HG02973 (cell line): ENCODE measurements at regions not wholly inside any gene's neighbourhood (a gene's known extent, or its start where the extent isn't known, plus 50 kb on each side); places are given as distances from the start of the nearest gene placed in this dataset.
"Not testable (repeated sequence)": the region's sequence is repeated elsewhere in the genome, so short reads cannot be mapped to it uniquely, and the experiment has no call there.

ENCODE experiments used
- ATAC-seq: cut with Tn5 transposase; IDR thresholded peaks from one replicate; pipeline ENCODE4 v1.9.1; 2021; ENCODE audit warnings: moderate library complexity; ENCODE audit not compliant: unreplicated experiment

DNA sequence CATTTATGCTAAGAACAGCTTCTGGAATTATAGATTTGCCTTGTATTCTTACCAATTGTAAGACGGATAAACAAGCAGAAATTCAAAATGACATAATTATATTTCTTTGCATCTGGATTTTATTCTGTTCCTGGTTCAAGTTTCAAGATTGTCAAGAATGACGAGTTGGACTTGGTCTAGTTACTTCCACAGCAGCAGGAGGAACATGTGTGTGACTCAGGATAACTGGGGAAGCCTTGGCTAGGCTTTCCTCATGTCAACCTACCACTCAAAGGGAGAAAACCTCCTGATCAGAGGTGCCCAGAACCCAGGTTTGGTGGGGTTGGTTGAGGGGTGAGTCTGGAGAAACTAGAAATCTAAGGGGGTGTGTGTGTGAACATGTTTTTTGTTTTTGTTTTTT, 259.7 kb downstream of the SOX2 start:
- ATAC-seq: no peak

- no peak for ATAC-seq
Observed at GRCh38 chr3:181974198-181974597, 262.5 kb downstream of the SOX2 start.

GRCh38 chr3:181976526-181976925, 264.8 kb downstream of the SOX2 start:
- no peak for ATAC-seq

DNA sequence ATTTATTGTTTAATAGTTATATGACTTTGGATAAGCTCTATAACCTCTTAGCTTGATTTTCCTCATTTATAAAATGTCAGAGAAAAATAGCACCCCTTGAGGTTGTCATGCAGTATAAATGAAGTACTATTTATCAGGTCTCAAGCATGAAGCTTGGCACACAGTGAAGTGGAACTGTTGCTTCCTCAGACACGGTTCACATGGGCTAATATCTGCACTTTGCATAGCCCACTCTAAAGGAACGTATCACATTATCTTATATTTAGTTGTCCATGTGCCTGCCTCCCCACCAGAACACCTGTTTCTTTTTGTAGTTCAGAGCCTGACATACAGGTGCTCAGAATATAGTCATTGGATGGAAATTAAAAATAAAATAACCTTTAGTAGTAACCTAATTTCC, 273.7 kb downstream of the SOX2 start:
- no peak for ATAC-seq

DNA sequence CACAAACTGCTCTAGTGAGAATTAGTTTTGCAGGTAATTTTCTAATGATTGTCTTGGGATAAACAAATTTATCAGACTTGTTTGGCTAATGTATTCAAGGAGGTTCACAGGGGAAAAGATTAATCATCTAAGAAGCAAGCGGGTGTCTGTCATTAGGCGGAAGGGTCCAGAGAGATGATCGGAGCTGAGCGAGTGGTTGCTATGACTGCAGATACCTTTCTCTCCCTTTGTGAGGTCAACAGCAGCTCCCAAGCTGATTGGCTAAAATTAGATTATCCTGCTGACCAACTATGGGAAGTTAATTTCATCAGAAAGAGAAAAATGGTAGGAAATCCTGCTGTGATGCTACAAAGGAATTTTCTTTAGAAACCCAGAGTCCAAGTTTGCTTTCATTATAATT, 276.0 kb downstream of the SOX2 start:
- ATAC-seq: no peak

GRCh38 chr3:181998828-181999227, 287.1 kb downstream of the SOX2 start:
- no peak for ATAC-seq

DNA sequence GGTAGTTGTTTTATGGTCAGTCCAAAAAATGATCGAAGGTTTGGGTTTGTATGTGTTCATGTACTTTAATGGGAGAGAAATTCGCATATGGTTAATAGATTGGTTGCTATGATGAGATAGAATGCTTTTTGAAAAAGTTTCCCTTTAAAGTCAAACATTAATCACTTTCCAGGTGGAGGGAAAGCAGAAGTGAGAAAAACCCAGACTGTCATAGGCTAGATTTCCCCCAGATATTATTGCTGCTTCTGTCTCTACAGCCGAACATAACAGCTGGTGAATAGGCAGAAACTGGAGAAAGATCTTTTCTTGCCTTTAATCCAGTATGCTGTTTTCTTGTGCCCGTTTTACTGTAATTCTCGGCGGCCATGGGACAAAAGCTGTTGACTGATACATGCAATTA, 287.6 kb downstream of the SOX2 start:
- peak; percentile 78 for ATAC-seq

DNA sequence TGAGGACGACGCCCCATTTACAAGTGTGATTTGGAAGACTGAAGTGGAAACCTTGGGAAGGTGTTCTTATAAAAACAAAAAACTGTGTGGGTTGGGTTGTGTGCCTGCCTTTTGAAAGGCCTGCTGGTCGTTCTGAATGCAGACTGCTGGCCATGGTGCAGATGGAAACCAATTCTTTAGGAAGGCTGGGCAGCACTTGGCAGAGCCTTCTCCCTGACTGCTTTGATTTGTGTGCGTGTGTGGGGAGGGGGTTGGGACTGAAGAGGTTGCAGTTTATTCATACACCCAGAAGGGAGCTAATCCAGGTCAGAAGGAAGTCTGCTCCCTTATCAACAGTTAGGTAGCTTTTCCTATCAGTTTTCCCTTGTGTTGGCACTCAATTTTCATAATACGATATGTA, 288.7 kb downstream of the SOX2 start:
- ATAC-seq: no peak

DNA sequence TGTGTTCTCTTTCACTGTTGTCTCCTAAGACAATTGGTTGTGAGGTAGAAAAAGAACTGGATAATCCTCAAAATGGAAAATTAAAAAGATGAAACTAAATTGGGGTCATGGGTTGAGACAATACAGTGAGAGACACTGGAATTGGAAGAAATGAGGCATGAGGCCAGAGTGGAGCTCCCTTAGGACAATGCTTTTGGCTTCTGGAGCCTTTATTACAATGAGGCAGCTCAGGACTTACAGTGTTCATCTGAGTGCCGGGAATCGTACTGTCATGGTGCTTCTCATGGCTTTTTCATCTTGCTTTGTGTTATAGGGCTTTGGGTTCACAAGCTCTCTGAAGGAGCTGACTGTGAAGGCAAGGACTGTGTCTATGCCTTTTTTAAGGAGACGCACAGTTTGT, 293.5 kb downstream of the SOX2 start:
- no peak for ATAC-seq

DNA sequence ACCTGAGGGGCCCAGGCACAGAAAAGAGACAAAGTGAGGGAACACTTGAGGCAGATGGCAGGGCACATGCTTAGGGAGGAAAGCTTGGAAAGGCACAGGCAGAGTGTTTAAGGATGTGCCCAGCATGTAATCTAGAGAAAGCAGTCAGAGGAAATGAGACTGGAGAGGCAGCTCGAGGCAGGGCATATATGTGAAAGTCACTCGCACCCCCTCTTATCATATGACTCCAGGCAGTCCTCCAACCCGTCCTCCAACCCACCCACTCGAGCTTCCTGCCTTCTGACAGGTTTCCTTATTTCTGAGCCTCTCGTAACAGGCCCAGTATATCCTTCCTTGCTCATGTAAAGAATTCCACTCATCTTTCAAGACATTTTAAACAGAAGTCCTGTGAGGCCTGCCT, 294.0 kb downstream of the SOX2 start:
- no peak for ATAC-seq

- ATAC-seq: no peak
Observed at GRCh38 chr3:182006431-182006830, 294.7 kb downstream of the SOX2 start.

DNA sequence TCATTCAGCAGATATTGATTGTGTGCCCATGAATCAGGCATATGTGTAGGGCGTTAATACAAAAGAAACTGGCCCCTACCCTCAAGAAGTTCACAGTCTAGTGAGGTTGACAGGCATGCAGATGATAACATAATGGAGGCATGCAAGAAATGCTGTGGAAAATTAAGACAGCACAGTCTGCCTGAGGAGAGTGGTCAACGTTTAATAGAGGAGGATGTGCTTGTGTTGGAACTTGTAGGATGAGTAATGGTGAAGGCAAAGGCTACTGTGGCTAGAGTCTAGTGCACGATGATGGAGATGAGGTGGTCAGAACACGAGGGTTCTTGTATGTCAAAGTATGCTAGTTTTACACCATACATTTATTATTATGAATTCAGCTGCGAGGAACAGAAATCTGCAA, 295.7 kb downstream of the SOX2 start:
- ATAC-seq: no peak

DNA sequence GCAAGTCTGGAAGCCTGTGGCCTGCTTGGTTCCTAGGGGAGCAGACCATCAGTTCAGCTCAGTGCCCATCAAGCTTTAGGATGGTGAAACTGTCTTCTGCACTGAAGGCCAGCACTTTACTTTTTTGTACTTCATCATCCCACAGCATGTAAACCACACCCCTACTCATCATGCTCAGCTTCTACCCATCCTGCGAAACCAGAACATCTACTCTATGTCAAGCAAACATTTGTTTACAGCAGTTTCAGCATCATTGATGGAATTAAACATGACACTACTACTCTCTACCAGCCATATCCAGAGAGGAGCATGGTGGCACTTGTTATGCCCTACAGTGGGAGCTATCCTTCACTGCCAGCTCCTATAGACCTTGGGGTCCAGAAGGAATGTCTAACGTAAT, 306.6 kb downstream of the SOX2 start:
- ATAC-seq: no peak

- no peak for ATAC-seq
Observed at GRCh38 chr3:182019926-182020325, 308.2 kb downstream of the SOX2 start.

GRCh38 chr3:182023843-182024242, 312.1 kb downstream of the SOX2 start:
- no peak for ATAC-seq

DNA sequence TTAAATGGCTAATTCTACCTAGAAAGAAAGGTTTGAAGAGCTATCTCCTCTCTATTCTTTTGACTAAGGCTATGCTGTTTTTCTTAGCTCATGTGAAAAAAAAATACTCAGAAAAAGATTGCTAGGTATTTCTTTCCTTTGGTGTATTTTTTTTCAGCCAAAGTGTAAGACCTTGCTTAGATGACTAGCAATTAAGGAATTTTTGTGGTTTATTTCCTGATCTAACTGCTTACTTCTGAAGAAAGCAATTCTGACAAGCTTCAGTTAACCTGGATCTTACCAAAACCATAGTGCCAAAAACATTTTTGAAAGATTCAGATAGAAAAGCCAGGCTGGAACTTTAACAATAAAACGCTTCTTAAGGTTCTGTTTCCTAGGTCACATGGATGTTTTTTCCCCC, 315.6 kb downstream of the SOX2 start:
- ATAC-seq: no peak

DNA sequence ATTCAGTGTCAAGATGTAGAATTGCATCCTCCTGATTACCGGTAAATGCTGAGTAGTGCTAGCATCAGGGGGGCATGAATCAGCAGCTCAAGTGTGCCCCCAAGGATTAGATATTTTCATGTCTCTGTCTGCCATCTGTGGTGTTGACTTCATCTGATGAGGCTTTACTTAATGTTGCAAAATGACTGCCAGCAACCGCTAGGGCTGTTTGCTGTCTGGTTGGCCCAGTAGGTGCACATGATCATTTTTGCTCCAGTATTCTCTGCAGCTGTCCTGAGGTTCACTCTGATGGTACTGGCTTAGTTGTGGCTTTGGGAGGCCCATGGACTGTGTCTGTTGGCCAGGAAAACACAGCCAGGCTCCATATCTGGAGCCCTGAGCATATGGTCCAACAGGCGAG, 316.4 kb downstream of the SOX2 start:
- no peak for ATAC-seq

DNA sequence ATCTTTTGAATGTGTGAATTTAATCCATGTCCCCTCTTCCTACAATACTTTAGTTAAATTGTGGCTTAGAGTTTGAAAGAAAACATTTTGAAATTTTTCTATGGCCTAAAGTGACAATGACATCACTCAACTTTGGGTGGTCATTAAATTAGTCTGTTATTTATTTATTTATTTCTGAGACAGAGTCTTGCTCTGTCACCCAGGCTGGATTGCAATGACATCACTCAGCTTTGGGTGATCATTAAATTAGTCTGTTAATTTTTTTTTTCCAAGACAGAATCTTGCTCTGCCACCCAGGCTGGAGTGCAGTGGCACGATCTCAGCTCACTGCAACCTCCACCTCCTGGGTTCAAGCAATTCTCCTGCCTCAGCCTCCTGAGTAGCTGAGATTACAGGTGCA, 322.5 kb downstream of the SOX2 start:
- ATAC-seq: not testable (repeated sequence)

GRCh38 chr3:182035324-182035723, 323.6 kb downstream of the SOX2 start:
- no peak for ATAC-seq

GRCh38 chr3:182036382-182036781, 324.7 kb downstream of the SOX2 start:
- ATAC-seq: no peak

DNA sequence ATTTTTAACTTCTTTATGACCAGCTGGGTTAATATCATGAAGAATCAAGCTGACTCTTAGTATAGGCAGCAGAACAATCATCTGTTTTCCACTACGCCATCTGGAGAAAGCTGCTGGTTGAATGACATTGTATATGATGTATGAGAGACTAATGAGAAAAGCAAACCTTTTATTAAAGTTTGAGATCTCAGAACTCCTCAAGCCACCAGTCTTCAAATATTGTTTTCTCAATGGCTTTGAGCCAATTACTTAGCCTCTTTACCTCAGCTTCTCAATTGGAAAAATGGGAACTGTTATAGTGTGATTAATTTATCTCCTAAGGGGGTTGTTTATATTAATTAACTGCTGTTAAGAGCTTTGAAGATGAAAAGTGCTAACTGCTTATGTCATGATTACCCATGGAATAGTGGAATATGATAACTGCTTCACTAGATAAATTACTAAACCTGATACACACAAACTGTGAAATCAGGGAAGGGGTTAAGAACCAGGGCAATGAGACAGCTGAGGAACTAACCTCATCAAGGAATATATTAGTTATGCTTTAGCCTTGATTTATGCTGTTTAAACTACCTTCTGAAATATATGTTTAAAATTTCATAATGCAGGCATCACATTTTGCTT, 330.1 kb downstream of the SOX2 start:
- ATAC-seq: no peak

DNA sequence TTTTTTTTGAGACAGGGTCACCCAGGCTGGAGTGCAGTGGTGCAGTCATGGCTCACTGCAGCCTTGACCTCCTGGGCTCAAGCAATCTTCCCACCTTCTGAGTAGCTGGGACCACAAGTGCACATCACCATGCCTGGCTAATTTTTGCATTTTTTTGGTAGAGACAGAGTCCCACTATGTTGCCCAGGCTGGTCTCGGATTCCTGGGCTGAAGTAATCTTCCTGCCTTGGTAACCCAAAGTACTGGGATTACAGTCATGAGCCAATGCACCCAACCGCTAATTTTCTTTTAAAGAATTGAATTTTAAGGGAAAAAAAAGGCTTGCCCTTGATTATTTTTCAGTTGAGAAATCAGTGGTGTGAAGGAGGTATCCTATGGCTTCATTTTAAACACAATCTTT, 334.0 kb downstream of the SOX2 start:
- no peak for ATAC-seq

- no peak for ATAC-seq
Observed at GRCh38 chr3:182046166-182046764, 334.5 kb downstream of the SOX2 start.
